ENCODE measurements at regions not wholly inside any gene's neighbourhood (a gene's known extent, or its start where the extent isn't known, plus 50 kb on each side); places are given as distances from the start of the nearest gene placed in this dataset.

- TF ChIP-seq CTCF (IDR thresholded peaks at IDR 0.05; ENCODE audit: extremely low read depth, missing control alignments), result no peak
- DNase-seq (ENCODE audit: low spot score), result no peak
These were observed 780.2 kb downstream of the FAM133A start for GRCh38 chrX:94454159-94454558.

GRCh38 chrX:94454606-94455005 lies 780.6 kb downstream of the FAM133A start:
- TF ChIP-seq CTCF (IDR thresholded peaks at IDR 0.05; ENCODE audit: extremely low read depth, missing control alignments), result no peak
- no peak for DNase-seq (ENCODE audit: low spot score)

- DNase-seq (ENCODE audit: low spot score), result no peak
- TF ChIP-seq CTCF (IDR thresholded peaks at IDR 0.05; ENCODE audit: extremely low read depth, missing control alignments), result no peak
These were observed 781.8 kb downstream of the FAM133A start for GRCh38 chrX:94455782-94456181.

- DNase-seq (ENCODE audit: low spot score), result no peak
- no peak for TF ChIP-seq CTCF (IDR thresholded peaks at IDR 0.05; ENCODE audit: extremely low read depth, missing control alignments)
These were observed 818.5 kb downstream of the FAM133A start for GRCh38 chrX:94492541-94492940.

GRCh38 chrX:94493405-94493804 lies 819.4 kb downstream of the FAM133A start:
- no peak for DNase-seq (ENCODE audit: low spot score)

GRCh38 chrX:94511564-94511963 lies 837.6 kb downstream of the FAM133A start:
- DNase-seq (ENCODE audit: low spot score), result no peak

More at GRCh38 chrX:94493405-94493804, 819.4 kb downstream of the FAM133A start:
- no peak for TF ChIP-seq CTCF (IDR thresholded peaks at IDR 0.05; ENCODE audit: extremely low read depth, missing control alignments)

GRCh38 chrX:94515009-94515408 lies 841.0 kb downstream of the FAM133A start:
- no peak for TF ChIP-seq CTCF (IDR thresholded peaks at IDR 0.05; ENCODE audit: extremely low read depth, missing control alignments)
- DNase-seq (ENCODE audit: low spot score), result no peak

More at GRCh38 chrX:94511564-94511963, 837.6 kb downstream of the FAM133A start:
- TF ChIP-seq CTCF (IDR thresholded peaks at IDR 0.05; ENCODE audit: extremely low read depth, missing control alignments), result no peak
